SK-N-SH (cell line): ENCODE measurements at regions not wholly inside any gene's neighbourhood (a gene's known extent, or its start where the extent isn't known, plus 50 kb on each side); places are given as distances from the start of the nearest gene placed in this dataset.

Experiments used
- CTCF ChIA-PET: fragments of 300-600, 350-600 bp; formaldehyde crosslinking; extraction: SDS; loops from one replicate; lab custom pipeline; 2021; lab: Yijun Ruan, JAX
- POLR2A ChIA-PET: fragments of 350-600 bp; sonication (Branson Sonifier 250); formaldehyde crosslinking; extraction: SDS; loops from one replicate; lab custom pipeline; 2020; ENCODE audit warnings: antibody characterized with exemption, inconsistent platforms; lab: Yijun Ruan, JAX
- DNase-seq: peaks from one replicate; pipeline ENCODE4 v3.0.0; 2012
- H2AFZ ChIP-seq: fragments of 200-600 bp; sonication (generic); 2 replicates; pipeline ENCODE4 v1.8.1; 2016; ENCODE audit warnings: antibody characterized with exemption, mild to moderate bottlenecking, low read depth
- H3F3A ChIP-seq: fragments of 200-600 bp; sonication (generic); replicated peaks from 2 replicates; pipeline ENCODE3; 2016; ENCODE audit warnings: antibody characterized with exemption, mild to moderate bottlenecking; ENCODE audit not compliant: insufficient read depth
- H3K27ac ChIP-seq, 2 experiments: fragments of 200-500 bp in 1 of 2; fragments of 200-600 bp in 1 of 2; sonication (Bioruptor generic) in 1 of 2; sonication (generic), shearing (Covaris generic) in 1 of 2; 2 replicates each; pipeline versions ENCODE4 v1.5.1 to v1.6.1; 2014 to 2016; ENCODE audit warnings: low read depth in 2 of 2, inconsistent platforms in 1 of 2, low read length in 1 of 2, mild to moderate bottlenecking in 1 of 2, mixed read lengths in 1 of 2
- H3K27me3 ChIP-seq: fragments of 200-600 bp; sonication (generic), shearing (Covaris generic); 2 replicates; pipeline ENCODE4 v1.6.1; 2016; ENCODE audit warnings: mixed run types; ENCODE audit not compliant: insufficient read depth
- H3K36me3 ChIP-seq, 2 experiments: fragments of 200-500 bp in 1 of 2; fragments of 200-600 bp in 1 of 2; sonication (Bioruptor generic) in 1 of 2; sonication (generic) in 1 of 2; replicated peaks in 1 of 2; 2 replicates each; pipeline versions ENCODE3 to v1.5.1; 2014 to 2016; ENCODE audit warnings: low read length in 1 of 2, mild to moderate bottlenecking in 1 of 2; ENCODE audit not compliant: insufficient read depth in 2 of 2, control insufficient read depth in 1 of 2
- H3K4me1 ChIP-seq, 2 experiments: fragments of 200-500 bp in 1 of 2; fragments of 200-600 bp in 1 of 2; sonication (Bioruptor generic) in 1 of 2; sonication (generic), shearing (Covaris generic) in 1 of 2; 2 replicates each; pipeline versions ENCODE4 v1.5.1 to v1.6.1; 2014 to 2016; ENCODE audit warnings: low read depth in 1 of 2, low read length in 1 of 2, mixed run types in 1 of 2; ENCODE audit not compliant: insufficient read depth in 2 of 2, control insufficient read depth in 1 of 2
- H3K4me2 ChIP-seq: fragments of 200-600 bp; sonication (generic), shearing (Covaris generic); 2 replicates; pipeline ENCODE4 v1.6.1; 2017; ENCODE audit warnings: mixed run types
- H3K4me3 ChIP-seq, 2 experiments: fragments of 200-500 bp in 1 of 2; fragments of 200-600 bp in 1 of 2; sonication (Bioruptor generic) in 1 of 2; sonication (generic), shearing (Covaris generic) in 1 of 2; 2 replicates each; pipeline versions ENCODE4 v1.5.1 to v1.8.1; 2014 to 2016; ENCODE audit warnings: low read depth in 2 of 2, inconsistent platforms in 1 of 2, low read length in 1 of 2, mild to moderate bottlenecking in 1 of 2, mixed read lengths in 1 of 2, moderate library complexity in 1 of 2
- H3K79me2 ChIP-seq: fragments of 200-600 bp; sonication (generic); 2 replicates; pipeline ENCODE4 v1.8.1; 2017; ENCODE audit warnings: mild to moderate bottlenecking; ENCODE audit not compliant: insufficient read depth
- H3K9ac ChIP-seq: fragments of 200-600 bp; sonication (generic); 2 replicates; pipeline ENCODE4 v1.6.1; 2017; ENCODE audit warnings: mixed run types
- H3K9me2 ChIP-seq: fragments of 200-600 bp; sonication (generic); 2 replicates; pipeline ENCODE4 v1.6.1; 2017; ENCODE audit warnings: mixed run types
- H3K9me3 ChIP-seq: fragments of 200-600 bp; sonication (generic); 2 replicates; pipeline ENCODE4 v1.6.1; 2017; ENCODE audit warnings: mixed run types, mild to moderate bottlenecking, moderate library complexity
- H4K20me1 ChIP-seq: fragments of 200-600 bp; sonication (generic); 2 replicates; pipeline ENCODE4 v1.6.1; 2017; ENCODE audit warnings: mild to moderate bottlenecking, mixed run types; ENCODE audit not compliant: insufficient read depth
- EP300 ChIP-seq, 2 experiments: IDR thresholded peaks; 2 replicates each; pipeline versions ENCODE4 v1.4.0 to v1.6.1; 2012; ENCODE audit warnings: borderline replicate concordance in 1 of 2, low read depth in 1 of 2, low read length in 1 of 2
- EZH2phosphoT487 ChIP-seq: fragments of 200-600 bp; sonication (generic); IDR thresholded peaks from 2 replicates; pipeline ENCODE4 v1.6.1; 2017; ENCODE audit warnings: low read depth, mixed run types, mild to moderate bottlenecking, antibody characterized with exemption, moderate library complexity, borderline replicate concordance
- FOXJ3 ChIP-seq: sonication (generic); formaldehyde crosslinking; IDR thresholded peaks from 2 replicates; pipeline ENCODE4 v1.5.1; 2020; ENCODE audit warnings: mild to moderate bottlenecking, missing genetic modification reagents
- FOXM1 ChIP-seq: IDR thresholded peaks from 2 replicates; pipeline ENCODE4 v1.4.0; 2012; ENCODE audit warnings: low read depth, mild to moderate bottlenecking
- GABPA ChIP-seq: IDR thresholded peaks from 2 replicates; pipeline ENCODE4 v1.4.0; 2012; ENCODE audit warnings: low read depth, mild to moderate bottlenecking
- GATA2 ChIP-seq: sonication (generic); formaldehyde crosslinking; IDR thresholded peaks from 2 replicates; pipeline ENCODE4 v1.5.0; 2020; ENCODE audit warnings: mild to moderate bottlenecking, missing genetic modification reagents
- MEF2A ChIP-seq: IDR thresholded peaks from 2 replicates; pipeline ENCODE4 v1.4.0; 2012; ENCODE audit warnings: low read depth, borderline replicate concordance
- NFIC ChIP-seq: IDR thresholded peaks from 2 replicates; pipeline ENCODE4 v1.4.0; 2012; ENCODE audit warnings: borderline replicate concordance
- RAD21 ChIP-seq: IDR thresholded peaks from 2 replicates; pipeline ENCODE4 v1.6.1; 2012; ENCODE audit warnings: mild to moderate bottlenecking, low read length
- RFX5 ChIP-seq: IDR thresholded peaks from 2 replicates; pipeline ENCODE4 v1.6.1; 2012; ENCODE audit warnings: mild to moderate bottlenecking, improper control_type of control experiment, low read length
- RXRA ChIP-seq: IDR thresholded peaks from 2 replicates; pipeline ENCODE4 v1.4.0; 2012; ENCODE audit warnings: low read depth, mild to moderate bottlenecking, borderline replicate concordance
- TAF1 ChIP-seq: IDR thresholded peaks from 2 replicates; pipeline ENCODE4 v1.6.1; 2012; ENCODE audit warnings: low read depth, mild to moderate bottlenecking, low read length, moderate library complexity, borderline replicate concordance
- ZBTB33 ChIP-seq: IDR thresholded peaks from 2 replicates; pipeline ENCODE4 v1.4.0; 2012; ENCODE audit warnings: low read depth, borderline replicate concordance
- WGBS: methylation state at CpG from one replicate; pipeline ENCODE4 v1.1.6; 2017; ENCODE audit warnings: low lambda C conversion rate; 5-methylcytosine and 5-hydroxymethylcytosine counted together

GRCh38 chr2:191748528-191749180 is 70.7 kb downstream of the NABP1 start:
- Histone ChIP-seq H3K9me3 (no peaks in the 10 kb centered on the region), H3K9ac (no peak overlapping the region)
- 28% methylated on average over 1 of the region's 1 CpG for WGBS
- TF ChIP-seq ZBTB33 = no peak
- TF ChIP-seq FOXJ3 = no peak
- no peak for TF ChIP-seq GATA2
- no peak for TF ChIP-seq EP300 (IDR thresholded peaks at IDR 0.05; ENCODE audit: borderline replicate concordance in 1 of 2, low read depth in 1 of 2, low read length in 1 of 2)
- TF ChIP-seq RAD21 = no peak
- no peak for TF ChIP-seq RFX5
- no peak for TF ChIP-seq MEF2A
- no peak for TF ChIP-seq NFIC
- no peak for TF ChIP-seq RXRA
- TF ChIP-seq GABPA = no peak
- no peak for TF ChIP-seq TAF1
- TF ChIP-seq FOXM1 = no peak
- TF ChIP-seq, all 33 proteins: peak for 0
- POLR2A ChIA-PET = no interaction called here
- CTCF ChIA-PET = interaction anchor here (0.9 kb wide), 1 partner anchor 57 kb away, joined by 4 read pairs; no protein-coding TSS in a partner anchor
- H2AFZ ChIP-seq = no peak overlapping the region
- H3K4me1 ChIP-seq = no peaks in the 10 kb centered on the region
- H3K9me2 ChIP-seq = no peaks in the 10 kb centered on the region
- H3K4me2 ChIP-seq = no peak overlapping the region
- no peaks in the 10 kb centered on the region for H3K27me3 ChIP-seq
- H3K79me2 ChIP-seq = no peaks in the 10 kb centered on the region
- no peak for DNase-seq
- no peaks in the 10 kb centered on the region for H4K20me1 ChIP-seq
- no peak overlapping the region for H3K4me3 ChIP-seq
- no peaks in the 10 kb centered on the region for H3F3A ChIP-seq
- H3K27ac ChIP-seq = no peak overlapping the region
- H3K36me3 ChIP-seq = no peaks in the 10 kb centered on the region

- Histone ChIP-seq H3K9me2 (no peaks in the 10 kb centered on the region), H3K9ac (no peak overlapping the region), H4K20me1 (no peaks in the 10 kb centered on the region), H3K27ac (no peak overlapping the region), H3F3A (no peaks in the 10 kb centered on the region), H3K4me2 (no peak overlapping the region), H2AFZ (no peak overlapping the region), H3K27me3 (no peaks in the 10 kb centered on the region), H3K36me3 (no peaks in the 10 kb centered on the region), H3K9me3 (no peaks in the 10 kb centered on the region), H3K4me1 (no peaks in the 10 kb centered on the region), H3K79me2 (no peaks in the 10 kb centered on the region), H3K4me3 (no peak overlapping the region)
- ChIA-PET POLR2A (no interaction called here), CTCF (interaction anchor here (0.9 kb wide), 1 partner anchor 58 kb away, joined by 4 read pairs; no protein-coding TSS in a partner anchor)
- no peak for DNase-seq
- TF ChIP-seq EZH2phosphoT487 = no peak
- TF ChIP-seq FOXJ3 = no peak
- TF ChIP-seq RFX5 = no peak
- no peak for TF ChIP-seq ZBTB33
- WGBS = 71% methylated on average over 4 of the region's 4 CpGs
Observed at GRCh38 chr2:191749181-191749540, 71.2 kb downstream of the NABP1 start.
